ENCODE measurements at regions not wholly inside any gene's neighbourhood (a gene's known extent, or its start where the extent isn't known, plus 50 kb on each side); places are given as distances from the start of the nearest gene placed in this dataset.

DNA sequence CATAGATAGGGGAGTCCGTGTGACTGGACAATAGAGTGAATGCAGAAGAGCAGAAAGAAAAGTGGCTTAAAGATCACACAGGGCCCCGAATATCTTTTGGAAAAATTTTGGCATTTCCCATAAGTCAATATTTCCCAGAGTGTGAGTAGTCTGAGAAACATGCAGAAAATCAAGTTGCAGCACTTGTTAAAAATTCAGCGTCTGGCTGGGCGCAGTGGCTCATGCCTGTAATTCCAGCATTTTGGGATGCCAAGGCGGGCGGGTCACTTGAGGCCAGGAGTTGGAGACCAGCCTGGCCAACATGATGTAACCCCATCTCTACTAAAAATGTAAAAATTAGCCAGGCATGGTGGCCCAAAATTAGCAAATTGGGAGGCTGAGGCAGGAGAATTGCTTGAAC lies 227.0 kb downstream of the DRD1 start:
- H3K4me3 ChIP-seq (ENCODE audit: low read length): no peak overlapping the region
- no peak for DNase-seq (ENCODE audit: low read depth)
- TF ChIP-seq, protein P1, sequence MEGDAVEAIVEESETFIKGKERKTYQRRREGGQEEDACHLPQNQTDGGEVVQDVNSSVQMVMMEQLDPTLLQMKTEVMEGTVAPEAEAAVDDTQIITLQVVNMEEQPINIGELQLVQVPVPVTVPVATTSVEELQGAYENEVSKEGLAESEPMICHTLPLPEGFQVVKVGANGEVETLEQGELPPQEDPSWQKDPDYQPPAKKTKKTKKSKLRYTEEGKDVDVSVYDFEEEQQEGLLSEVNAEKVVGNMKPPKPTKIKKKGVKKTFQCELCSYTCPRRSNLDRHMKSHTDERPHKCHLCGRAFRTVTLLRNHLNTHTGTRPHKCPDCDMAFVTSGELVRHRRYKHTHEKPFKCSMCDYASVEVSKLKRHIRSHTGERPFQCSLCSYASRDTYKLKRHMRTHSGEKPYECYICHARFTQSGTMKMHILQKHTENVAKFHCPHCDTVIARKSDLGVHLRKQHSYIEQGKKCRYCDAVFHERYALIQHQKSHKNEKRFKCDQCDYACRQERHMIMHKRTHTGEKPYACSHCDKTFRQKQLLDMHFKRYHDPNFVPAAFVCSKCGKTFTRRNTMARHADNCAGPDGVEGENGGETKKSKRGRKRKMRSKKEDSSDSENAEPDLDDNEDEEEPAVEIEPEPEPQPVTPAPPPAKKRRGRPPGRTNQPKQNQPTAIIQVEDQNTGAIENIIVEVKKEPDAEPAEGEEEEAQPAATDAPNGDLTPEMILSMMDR (conservative IDR thresholded peaks at IDR 0.05; ENCODE audit: low read depth, low read length): no peak

DNA sequence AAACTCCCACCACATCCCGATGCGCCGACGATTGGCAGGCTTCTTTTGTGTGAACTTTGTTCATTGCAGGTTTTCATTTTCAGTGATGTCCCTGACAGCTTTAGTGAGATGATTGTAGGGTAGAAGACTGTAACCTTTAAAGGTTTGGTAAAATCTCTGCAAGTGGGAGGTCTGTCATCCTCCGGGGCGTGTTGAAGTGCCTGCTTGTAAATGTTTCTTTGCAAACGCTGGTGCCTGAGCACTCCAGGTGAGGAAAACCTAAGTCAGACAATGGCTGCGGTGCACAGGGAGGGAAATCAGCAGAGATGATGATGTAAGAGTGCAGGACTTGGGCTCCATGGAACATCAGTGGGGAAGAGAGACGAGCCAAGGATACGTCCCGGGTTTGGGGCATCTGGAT lies 228.1 kb downstream of the DRD1 start:
- TF ChIP-seq, protein P1 (conservative IDR thresholded peaks at IDR 0.05; ENCODE audit: low read depth, low read length): no peak
- no peak overlapping the region for H3K4me3 ChIP-seq (ENCODE audit: low read length)
- no peak for DNase-seq (ENCODE audit: low read depth)

- TF ChIP-seq, protein P1 (conservative IDR thresholded peaks at IDR 0.05; ENCODE audit: low read depth, low read length): no peak
- DNase-seq (ENCODE audit: low read depth): peak; percentile 44
- no peak overlapping the region for H3K4me3 ChIP-seq (ENCODE audit: low read length)
Observed at GRCh38 chr5:175214152-175214551, 229.8 kb downstream of the DRD1 start.

DNA sequence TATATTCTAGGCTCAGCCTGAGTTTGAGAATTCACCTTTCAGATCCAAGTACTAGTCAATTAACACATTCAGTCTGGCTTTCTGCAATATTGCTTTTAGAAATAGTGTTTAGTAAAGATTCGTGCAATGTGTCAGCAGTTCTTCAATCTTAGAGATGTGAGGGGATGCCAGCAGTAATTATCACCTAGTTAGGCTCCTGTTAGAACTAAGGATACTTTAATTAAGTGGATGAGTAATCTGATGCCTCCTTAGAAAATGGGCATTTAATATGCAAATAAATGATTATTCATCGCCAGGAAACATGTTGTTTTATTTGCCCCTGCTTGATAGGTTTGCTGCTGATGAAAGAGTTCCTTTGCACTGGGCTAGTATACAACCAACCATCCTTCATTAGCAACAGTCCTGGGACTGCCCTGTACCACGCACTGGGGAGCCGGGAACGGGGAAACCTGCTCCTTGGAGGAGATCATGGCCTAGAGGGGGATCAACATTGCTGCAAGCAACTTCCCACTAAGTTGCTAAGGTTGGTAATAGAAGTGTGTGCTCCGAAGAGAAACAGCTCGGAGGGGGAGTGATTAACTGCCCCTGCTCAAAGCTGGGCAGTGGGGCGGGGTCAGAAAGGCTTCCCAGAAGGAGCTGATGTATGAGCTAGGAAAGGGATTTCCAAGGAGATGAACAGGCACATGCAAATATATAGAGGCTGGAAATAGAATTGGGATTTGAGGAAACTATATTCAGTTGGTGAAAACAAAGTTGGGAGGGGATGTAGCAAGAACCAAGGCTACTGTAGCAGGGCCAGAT lies 231.8 kb downstream of the DRD1 start:
- TF ChIP-seq, protein P1 (conservative IDR thresholded peaks at IDR 0.05; ENCODE audit: low read depth, low read length): no peak
- DNase-seq (ENCODE audit: low read depth): no peak

GRCh38 chr5:175207321-175208040 lies 236.5 kb downstream of the DRD1 start:
- peak overlapping the region; percentile 27 for H3K4me3 ChIP-seq (ENCODE audit: low read length)
- DNase-seq (ENCODE audit: low read depth): no peak
- TF ChIP-seq, protein P1 (conservative IDR thresholded peaks at IDR 0.05; ENCODE audit: low read depth, low read length): no peak

More for the DNA sequence above, 231.8 kb downstream of the DRD1 start:
- no peak overlapping the region for H3K4me3 ChIP-seq (ENCODE audit: low read length)

DNA sequence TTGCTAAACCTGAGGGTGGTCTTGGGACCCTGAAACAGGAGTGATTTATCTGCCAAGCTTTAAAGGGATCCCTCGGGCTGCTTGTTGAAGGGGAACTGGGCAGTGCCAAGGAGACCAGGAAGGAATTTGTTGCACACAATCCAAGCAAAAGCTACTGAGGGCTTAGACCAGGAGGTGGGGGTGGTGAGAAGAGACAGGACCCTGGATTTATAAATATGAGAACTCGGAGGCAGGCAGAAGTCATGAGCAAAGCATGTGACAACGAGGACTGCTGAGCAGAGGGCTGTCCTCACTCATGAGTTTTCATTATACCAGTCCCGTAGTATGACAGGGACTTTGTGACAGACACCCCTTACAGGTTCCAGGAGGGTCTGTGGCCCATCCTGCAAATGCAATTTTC lies 237.3 kb downstream of the DRD1 start:
- TF ChIP-seq, protein P1 (conservative IDR thresholded peaks at IDR 0.05; ENCODE audit: low read depth, low read length): peak; percentile 54
- no peak for DNase-seq (ENCODE audit: low read depth)
- H3K4me3 ChIP-seq (ENCODE audit: low read length): no peak overlapping the region
